ENCODE measurements at regions not wholly inside any gene's neighbourhood (a gene's known extent, or its start where the extent isn't known, plus 50 kb on each side); places are given as distances from the start of the nearest gene placed in this dataset.

DNA sequence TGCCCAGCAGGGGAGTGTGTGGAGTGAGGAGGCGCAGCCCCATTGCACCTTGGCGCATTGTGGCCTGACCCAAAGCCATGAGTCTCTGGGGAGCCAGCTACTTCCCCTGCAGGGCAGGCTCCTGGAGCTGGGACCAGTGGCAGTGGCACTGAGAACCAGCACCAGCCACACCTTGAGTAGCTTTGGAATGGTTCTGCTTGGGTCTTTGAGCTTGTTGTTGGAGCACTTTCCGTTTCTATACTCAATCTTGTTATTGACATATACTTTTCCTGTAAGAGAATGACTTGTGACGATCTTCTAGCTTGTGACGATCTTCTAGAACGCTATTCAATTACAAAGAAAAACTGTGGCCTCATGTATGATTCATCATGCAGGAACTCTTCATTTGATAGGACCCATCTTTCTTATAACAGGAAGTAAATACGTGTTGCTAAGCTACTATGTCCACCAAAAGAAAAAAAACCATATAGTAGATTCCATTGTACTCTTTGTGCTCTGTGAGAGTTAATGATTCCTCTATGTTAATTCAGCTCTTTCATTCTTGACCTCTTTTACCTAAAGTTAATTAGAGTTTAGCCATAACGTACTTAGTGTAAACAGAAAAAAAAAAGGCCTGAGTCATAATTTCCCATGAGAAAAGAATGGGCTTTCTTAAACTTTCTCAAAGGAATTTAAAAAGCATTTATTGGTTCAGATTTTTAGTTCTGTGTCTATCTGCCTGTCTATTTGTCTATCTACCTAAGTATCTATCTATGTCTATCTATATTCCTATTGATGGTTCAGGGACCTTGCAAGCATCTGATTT, 113.1 kb downstream of the GATA6 start:
- H3K79me2 ChIP-seq (replicated peaks; ENCODE audit: insufficient read depth, low read length): no peaks in the 10 kb centered on the region
- no peak overlapping the region for H3K4me3 ChIP-seq (ENCODE audit: low read length)
- H3K9ac ChIP-seq (ENCODE audit: low read length): no peak overlapping the region
- no peak overlapping the region for H3K4me2 ChIP-seq (ENCODE audit: low read length)
- H3K9me2 ChIP-seq (ENCODE audit: insufficient read depth, low read length): no peaks in the 10 kb centered on the region
- H3K27ac ChIP-seq (ENCODE audit: low read length): no peak overlapping the region
- H2AFZ ChIP-seq (ENCODE audit: low read depth, low read length): no peak overlapping the region
- no peaks in the 10 kb centered on the region for H3K27me3 ChIP-seq (ENCODE audit: insufficient read depth, low read depth, low read length)
- no peaks in the 10 kb centered on the region for H3K9me3 ChIP-seq (ENCODE audit: low read length)
- no peaks in the 10 kb centered on the region for H3K36me3 ChIP-seq (ENCODE audit: insufficient read depth, low read length)
- TF ChIP-seq, protein P1, sequence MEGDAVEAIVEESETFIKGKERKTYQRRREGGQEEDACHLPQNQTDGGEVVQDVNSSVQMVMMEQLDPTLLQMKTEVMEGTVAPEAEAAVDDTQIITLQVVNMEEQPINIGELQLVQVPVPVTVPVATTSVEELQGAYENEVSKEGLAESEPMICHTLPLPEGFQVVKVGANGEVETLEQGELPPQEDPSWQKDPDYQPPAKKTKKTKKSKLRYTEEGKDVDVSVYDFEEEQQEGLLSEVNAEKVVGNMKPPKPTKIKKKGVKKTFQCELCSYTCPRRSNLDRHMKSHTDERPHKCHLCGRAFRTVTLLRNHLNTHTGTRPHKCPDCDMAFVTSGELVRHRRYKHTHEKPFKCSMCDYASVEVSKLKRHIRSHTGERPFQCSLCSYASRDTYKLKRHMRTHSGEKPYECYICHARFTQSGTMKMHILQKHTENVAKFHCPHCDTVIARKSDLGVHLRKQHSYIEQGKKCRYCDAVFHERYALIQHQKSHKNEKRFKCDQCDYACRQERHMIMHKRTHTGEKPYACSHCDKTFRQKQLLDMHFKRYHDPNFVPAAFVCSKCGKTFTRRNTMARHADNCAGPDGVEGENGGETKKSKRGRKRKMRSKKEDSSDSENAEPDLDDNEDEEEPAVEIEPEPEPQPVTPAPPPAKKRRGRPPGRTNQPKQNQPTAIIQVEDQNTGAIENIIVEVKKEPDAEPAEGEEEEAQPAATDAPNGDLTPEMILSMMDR (IDR thresholded peaks at IDR 0.05; ENCODE audit: poor library complexity, severe bottlenecking): no peak
- no peak for TF ChIP-seq RAD21 (conservative IDR thresholded peaks at IDR 0.05)
- TF ChIP-seq EP300 (conservative IDR thresholded peaks at IDR 0.05; ENCODE audit: poor library complexity, severe bottlenecking): no peak
- TF ChIP-seq POLR2AphosphoS5 (IDR thresholded peaks at IDR 0.05): no peak
- TF ChIP-seq TAF1 (IDR thresholded peaks at IDR 0.05; ENCODE audit: low read depth): no peak
- TF ChIP-seq MXI1 (conservative IDR thresholded peaks at IDR 0.05; ENCODE audit: poor library complexity, severe bottlenecking): no peak
- TF ChIP-seq EZH2 (IDR thresholded peaks at IDR 0.05; ENCODE audit: borderline replicate concordance, insufficient read depth, low read length, poor library complexity, severe bottlenecking): no peak
- TF ChIP-seq SMC3 (conservative IDR thresholded peaks at IDR 0.05; ENCODE audit: poor library complexity): no peak
- no peaks in the 10 kb centered on the region for H4K20me1 ChIP-seq (ENCODE audit: insufficient read depth)
- H3F3A ChIP-seq (ENCODE audit: insufficient read depth, low read length, poor library complexity, severe bottlenecking): no peaks in the 10 kb centered on the region

DNA sequence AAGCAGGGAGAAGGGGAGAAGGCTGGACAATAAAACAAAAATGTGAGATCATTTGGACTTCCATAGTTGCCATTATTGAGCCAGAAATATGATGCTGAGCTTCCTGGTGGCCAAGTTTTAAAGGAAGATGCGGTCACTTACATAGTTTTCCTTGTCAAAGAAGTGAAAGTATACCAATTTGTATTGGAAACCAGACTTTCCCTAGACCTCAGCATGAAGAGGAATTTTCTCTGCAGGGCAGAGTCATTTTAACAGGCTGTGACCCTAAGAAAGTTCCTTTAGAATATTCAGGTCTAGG, 111.0 kb downstream of the GATA6 start:
- Histone ChIP-seq H3K9me2 (ENCODE audit: insufficient read depth, low read length) (no peaks in the 10 kb centered on the region), H3K9ac (ENCODE audit: low read length) (no peak overlapping the region), H3K36me3 (ENCODE audit: insufficient read depth, low read length) (no peaks in the 10 kb centered on the region), H3F3A (ENCODE audit: insufficient read depth, low read length, poor library complexity, severe bottlenecking) (no peaks in the 10 kb centered on the region), H3K4me2 (ENCODE audit: low read length) (no peak overlapping the region), H3K27me3 (ENCODE audit: insufficient read depth, low read depth, low read length) (no peaks in the 10 kb centered on the region), H4K20me1 (ENCODE audit: insufficient read depth) (no peaks in the 10 kb centered on the region), H3K9me3 (ENCODE audit: low read length) (no peaks in the 10 kb centered on the region), H2AFZ (ENCODE audit: low read depth, low read length) (no peak overlapping the region), H3K27ac (ENCODE audit: low read length) (no peak overlapping the region), H3K79me2 (replicated peaks; ENCODE audit: insufficient read depth, low read length) (no peaks in the 10 kb centered on the region), H3K4me3 (ENCODE audit: low read length) (no peak overlapping the region)
- no peak for TF ChIP-seq SMC3 (conservative IDR thresholded peaks at IDR 0.05; ENCODE audit: poor library complexity)
- no peak for TF ChIP-seq EP300 (conservative IDR thresholded peaks at IDR 0.05; ENCODE audit: poor library complexity, severe bottlenecking)
- no peak for TF ChIP-seq RAD21 (conservative IDR thresholded peaks at IDR 0.05)
- TF ChIP-seq, protein P2, sequence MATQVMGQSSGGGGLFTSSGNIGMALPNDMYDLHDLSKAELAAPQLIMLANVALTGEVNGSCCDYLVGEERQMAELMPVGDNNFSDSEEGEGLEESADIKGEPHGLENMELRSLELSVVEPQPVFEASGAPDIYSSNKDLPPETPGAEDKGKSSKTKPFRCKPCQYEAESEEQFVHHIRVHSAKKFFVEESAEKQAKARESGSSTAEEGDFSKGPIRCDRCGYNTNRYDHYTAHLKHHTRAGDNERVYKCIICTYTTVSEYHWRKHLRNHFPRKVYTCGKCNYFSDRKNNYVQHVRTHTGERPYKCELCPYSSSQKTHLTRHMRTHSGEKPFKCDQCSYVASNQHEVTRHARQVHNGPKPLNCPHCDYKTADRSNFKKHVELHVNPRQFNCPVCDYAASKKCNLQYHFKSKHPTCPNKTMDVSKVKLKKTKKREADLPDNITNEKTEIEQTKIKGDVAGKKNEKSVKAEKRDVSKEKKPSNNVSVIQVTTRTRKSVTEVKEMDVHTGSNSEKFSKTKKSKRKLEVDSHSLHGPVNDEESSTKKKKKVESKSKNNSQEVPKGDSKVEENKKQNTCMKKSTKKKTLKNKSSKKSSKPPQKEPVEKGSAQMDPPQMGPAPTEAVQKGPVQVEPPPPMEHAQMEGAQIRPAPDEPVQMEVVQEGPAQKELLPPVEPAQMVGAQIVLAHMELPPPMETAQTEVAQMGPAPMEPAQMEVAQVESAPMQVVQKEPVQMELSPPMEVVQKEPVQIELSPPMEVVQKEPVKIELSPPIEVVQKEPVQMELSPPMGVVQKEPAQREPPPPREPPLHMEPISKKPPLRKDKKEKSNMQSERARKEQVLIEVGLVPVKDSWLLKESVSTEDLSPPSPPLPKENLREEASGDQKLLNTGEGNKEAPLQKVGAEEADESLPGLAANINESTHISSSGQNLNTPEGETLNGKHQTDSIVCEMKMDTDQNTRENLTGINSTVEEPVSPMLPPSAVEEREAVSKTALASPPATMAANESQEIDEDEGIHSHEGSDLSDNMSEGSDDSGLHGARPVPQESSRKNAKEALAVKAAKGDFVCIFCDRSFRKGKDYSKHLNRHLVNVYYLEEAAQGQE (IDR thresholded peaks at IDR 0.05; ENCODE audit: borderline replicate concordance): no peak
- TF ChIP-seq POLR2AphosphoS5 (IDR thresholded peaks at IDR 0.05): no peak
- TF ChIP-seq TAF1 (IDR thresholded peaks at IDR 0.05; ENCODE audit: low read depth): no peak
- TF ChIP-seq MXI1 (conservative IDR thresholded peaks at IDR 0.05; ENCODE audit: poor library complexity, severe bottlenecking): no peak
- TF ChIP-seq, protein P1 (IDR thresholded peaks at IDR 0.05; ENCODE audit: poor library complexity, severe bottlenecking): no peak
- no peak for TF ChIP-seq EZH2 (IDR thresholded peaks at IDR 0.05; ENCODE audit: borderline replicate concordance, insufficient read depth, low read length, poor library complexity, severe bottlenecking)

All from neural cell (in vitro differentiated cells).